IMR-90 (cell line): ENCODE measurements at regions not wholly inside any gene's neighbourhood (a gene's known extent, or its start where the extent isn't known, plus 50 kb on each side); places are given as distances from the start of the nearest gene placed in this dataset.

Source experiments
- ATAC-seq: fragments of 200-7000 bp; cut with Tn5 transposase; 2 replicates; pipeline ENCODE4 v1.9.1; 2020; ENCODE audit warnings: low read depth, mild to moderate bottlenecking, moderate library complexity
- BruUV-seq: library from RNA; stranded (reverse); fragments of 400-500 nt; replicated peaks from 2 replicates; lab custom pipeline; 2021; lab: Mats Ljungman, UMichigan
- CTCF ChIA-PET: fragments of 300-600 bp; formaldehyde crosslinking; extraction: SDS; loops from one replicate; lab custom pipeline; 2021; ENCODE audit warnings: antibody characterized with exemption; lab: Yijun Ruan, JAX
- POLR2A ChIA-PET: fragments of 300-600 bp; sonication (Branson Sonifier 250); formaldehyde crosslinking; loops from one replicate; lab custom pipeline; 2022; ENCODE audit warnings: antibody characterized with exemption; ENCODE audit not compliant: unreplicated experiment; lab: Charles Lee
- DNase-seq: peaks from one replicate; pipeline ENCODE4 v3.0.0; 2013
- H2AFZ ChIP-seq: replicated peaks from 2 replicates; pipeline ENCODE3; 2013; ENCODE audit warnings: low read length, mild to moderate bottlenecking; ENCODE audit not compliant: poor library complexity
- H2AK5ac ChIP-seq: 2 replicates; pipeline ENCODE4 v1.6.1; 2013; ENCODE audit warnings: low read depth, low read length, inconsistent platforms
- H2AK9ac ChIP-seq: replicated peaks from 2 replicates; pipeline ENCODE3; 2013; ENCODE audit warnings: mild to moderate bottlenecking, low read depth, low read length, moderate library complexity; ENCODE audit not compliant: poor library complexity
- H2BK120ac ChIP-seq: 2 replicates; pipeline ENCODE4 v1.6.1; 2013; ENCODE audit warnings: low read depth, low read length, inconsistent platforms
- H2BK15ac ChIP-seq: 3 replicates; pipeline ENCODE4 v1.6.1; 2013; ENCODE audit warnings: low read depth, low read length, inconsistent platforms
- H2BK20ac ChIP-seq: 2 replicates; pipeline ENCODE4 v1.6.1; 2013; ENCODE audit warnings: low read depth, mild to moderate bottlenecking, inconsistent platforms, low read length, moderate library complexity
- H2BK5ac ChIP-seq: 2 replicates; pipeline ENCODE4 v1.6.1; 2013; ENCODE audit warnings: mild to moderate bottlenecking, low read depth, low read length, inconsistent platforms; ENCODE audit not compliant: poor library complexity, severe bottlenecking
- H3K14ac ChIP-seq: replicated peaks from 2 replicates; pipeline ENCODE4 v1.6.1; 2013; ENCODE audit warnings: low read depth, low read length, inconsistent platforms
- H3K18ac ChIP-seq: 2 replicates; pipeline ENCODE4 v1.6.1; 2013; ENCODE audit warnings: low read depth, low read length, control low read depth
- H3K23ac ChIP-seq: 2 replicates; pipeline ENCODE4 v1.6.1; 2013; ENCODE audit warnings: low read depth, low read length, inconsistent platforms
- H3K27ac ChIP-seq: 2 replicates; pipeline ENCODE4 v1.5.1; 2013; ENCODE audit warnings: mild to moderate bottlenecking, control low read depth, low read length; ENCODE audit not compliant: insufficient read depth
- H3K27me3 ChIP-seq: 2 replicates; pipeline ENCODE4 v1.6.1; 2013; ENCODE audit warnings: low read length; ENCODE audit not compliant: control insufficient read depth, insufficient read depth
- H3K36me3 ChIP-seq: 2 replicates; pipeline ENCODE4 v1.6.1; 2013; ENCODE audit warnings: low read length, mixed read lengths; ENCODE audit not compliant: control insufficient read depth, insufficient read depth
- H3K4ac ChIP-seq: 2 replicates; pipeline ENCODE4 v1.6.1; 2013; ENCODE audit warnings: low read depth, low read length, inconsistent platforms
- H3K4me1 ChIP-seq: 2 replicates; pipeline ENCODE4 v1.6.1; 2013; ENCODE audit warnings: low read length, mixed read lengths; ENCODE audit not compliant: control insufficient read depth, insufficient read depth
- H3K4me2 ChIP-seq: 2 replicates; pipeline ENCODE4 v1.6.1; 2013; ENCODE audit warnings: low read depth, mild to moderate bottlenecking, control low read depth, low read length, moderate library complexity
- H3K4me3 ChIP-seq: 2 replicates; pipeline ENCODE4 v1.5.1; 2013; ENCODE audit warnings: low read depth, mild to moderate bottlenecking, control low read depth, low read length, moderate library complexity; ENCODE audit not compliant: insufficient read depth
- H3K56ac ChIP-seq: 2 replicates; pipeline ENCODE4 v1.6.1; 2013; ENCODE audit warnings: low read length, inconsistent platforms; ENCODE audit not compliant: insufficient read depth; ENCODE audit errors: extremely low read depth
- H3K79me1 ChIP-seq, 2 experiments: 2 replicates each; pipeline ENCODE4 v1.6.1; 2013; ENCODE audit warnings: low read length in 2 of 2, inconsistent platforms in 1 of 2, low read depth in 1 of 2
- H3K9ac ChIP-seq: 2 replicates; pipeline ENCODE4 v1.6.1; 2013; ENCODE audit warnings: low read depth, low read length, control low read depth
- H3K9me1 ChIP-seq: 2 replicates; pipeline ENCODE4 v1.6.1; 2013; ENCODE audit warnings: low read length, inconsistent platforms; ENCODE audit not compliant: insufficient read depth
- H3K9me3 ChIP-seq: 2 replicates; pipeline ENCODE4 v1.6.1; 2013; ENCODE audit warnings: low read length; ENCODE audit not compliant: control insufficient read depth, insufficient read depth
- H4K20me1 ChIP-seq: 2 replicates; pipeline ENCODE4 v1.6.1; 2013; ENCODE audit warnings: low read length, inconsistent platforms; ENCODE audit not compliant: insufficient read depth
- H4K5ac ChIP-seq: 2 replicates; pipeline ENCODE4 v1.6.1; 2013; ENCODE audit warnings: mild to moderate bottlenecking, low read depth, low read length, control low read depth
- H4K8ac ChIP-seq, 2 experiments: 2 replicates each; pipeline ENCODE4 v1.6.1; 2013; ENCODE audit warnings: low read depth in 2 of 2, low read length in 2 of 2, control low read depth in 1 of 2, inconsistent platforms in 1 of 2
- H4K91ac ChIP-seq: 2 replicates; pipeline ENCODE4 v1.6.1; 2013; ENCODE audit warnings: low read depth, low read length, inconsistent platforms; ENCODE audit not compliant: insufficient read depth
- BHLHE40 ChIP-seq: fragments of 150-350 bp; IDR thresholded peaks from 2 replicates; pipeline ENCODE4 v1.6.1; 2016; ENCODE audit warnings: mild to moderate bottlenecking, low read depth, low read length
- CEBPB ChIP-seq: IDR thresholded peaks from 2 replicates; pipeline ENCODE4 v1.6.1; 2012; ENCODE audit warnings: low read depth, low read length, improper control_type of control experiment
- CHD1 ChIP-seq: IDR thresholded peaks from 2 replicates; pipeline ENCODE4 v1.6.1; 2012; ENCODE audit warnings: low read depth, low read length, improper control_type of control experiment
- FOS ChIP-seq: fragments of 150-350 bp; IDR thresholded peaks from 2 replicates; pipeline ENCODE4 v1.6.1; 2016; ENCODE audit warnings: low read depth, low read length
- MAFK ChIP-seq: IDR thresholded peaks from 2 replicates; pipeline ENCODE4 v1.6.1; 2012; ENCODE audit warnings: low read depth, low read length, improper control_type of control experiment
- MAZ ChIP-seq: IDR thresholded peaks from 2 replicates; pipeline ENCODE4 v1.6.1; 2012; ENCODE audit warnings: low read depth, mild to moderate bottlenecking, low read length, improper control_type of control experiment, moderate library complexity, borderline replicate concordance
- MXI1 ChIP-seq: IDR thresholded peaks from 2 replicates; pipeline ENCODE4 v1.6.1; 2012; ENCODE audit warnings: low read depth, mild to moderate bottlenecking, low read length, moderate library complexity, borderline replicate concordance
- NFE2L2 ChIP-seq: fragments of 150-350 bp; IDR thresholded peaks from 2 replicates; pipeline ENCODE4 v1.6.1; 2016; ENCODE audit warnings: low read depth, mild to moderate bottlenecking, low read length
- POLR2A ChIP-seq: IDR thresholded peaks from 2 replicates; pipeline ENCODE4 v1.6.1; 2012; ENCODE audit warnings: mild to moderate bottlenecking, low read depth, low read length
- RAD21 ChIP-seq: IDR thresholded peaks from 2 replicates; pipeline ENCODE4 v1.6.1; 2012; ENCODE audit warnings: low read length, improper control_type of control experiment
- RCOR1 ChIP-seq: IDR thresholded peaks from 2 replicates; pipeline ENCODE4 v1.6.1; 2012; ENCODE audit warnings: mild to moderate bottlenecking, low read length, improper control_type of control experiment; ENCODE audit not compliant: insufficient replicate concordance
- RFX5 ChIP-seq: IDR thresholded peaks from 2 replicates; pipeline ENCODE4 v1.8.0; 2012; ENCODE audit warnings: low read depth, mild to moderate bottlenecking, low read length, moderate library complexity
- SMC3 ChIP-seq: fragments of 150-350 bp; IDR thresholded peaks from 2 replicates; pipeline ENCODE4 v1.6.1; 2016; ENCODE audit warnings: low read depth, mild to moderate bottlenecking, antibody characterized with exemption, low read length, moderate library complexity
- WGBS, 2 experiments: methylation state at CpG; one replicate each; pipeline versions ENCODE4 v1.1.5 to v1.1.7; 2013; ENCODE audit warnings: missing lambda C conversion rate in 2 of 2; ENCODE audit not compliant: insufficient read length in 1 of 2; ENCODE audit errors: extremely low coverage in 2 of 2; 5-methylcytosine and 5-hydroxymethylcytosine counted together
- dilution Hi-C: fragments of 300-500 bp; cut with HindIII; formaldehyde crosslinking; loops from one replicate; pipeline ENCODE4 v1.14.3; 2018; ENCODE audit warnings: low sequenced_read_pairs; ENCODE audit not compliant: unreplicated experiment
- in situ Hi-C: fragments of 300-500 bp; cut with MboI; formaldehyde crosslinking; loops from 3 replicates; pipeline ENCODE4 v1.14.3; 2019; ENCODE audit warnings: low sequenced_read_pairs, inconsistent platforms, mixed read lengths
- intact Hi-C: fragments of 100-400 bp; cut with micrococcal nuclease; formaldehyde crosslinking; loops from 2 replicates; pipeline ENCODE4 v1.10.0; 2022
- TF ChIP-seq, protein P1 (sequence below): fragments of 150-350 bp; IDR thresholded peaks from 2 replicates; pipeline ENCODE4 v1.6.1; 2017; ENCODE audit warnings: mild to moderate bottlenecking, antibody characterized with exemption, low read length, low read depth
- TF ChIP-seq, protein P2 (sequence below): fragments of 150-350 bp; IDR thresholded peaks from 2 replicates; pipeline ENCODE4 v1.6.1; 2016; ENCODE audit warnings: low read depth, mild to moderate bottlenecking, low read length, moderate library complexity, borderline replicate concordance
- TF ChIP-seq, protein P3 (sequence below): conservative IDR thresholded peaks from 2 replicates; pipeline ENCODE4 v1.5.1; 2012; ENCODE audit warnings: mild to moderate bottlenecking, low read depth, low read length, improper control_type of control experiment

DNA sequence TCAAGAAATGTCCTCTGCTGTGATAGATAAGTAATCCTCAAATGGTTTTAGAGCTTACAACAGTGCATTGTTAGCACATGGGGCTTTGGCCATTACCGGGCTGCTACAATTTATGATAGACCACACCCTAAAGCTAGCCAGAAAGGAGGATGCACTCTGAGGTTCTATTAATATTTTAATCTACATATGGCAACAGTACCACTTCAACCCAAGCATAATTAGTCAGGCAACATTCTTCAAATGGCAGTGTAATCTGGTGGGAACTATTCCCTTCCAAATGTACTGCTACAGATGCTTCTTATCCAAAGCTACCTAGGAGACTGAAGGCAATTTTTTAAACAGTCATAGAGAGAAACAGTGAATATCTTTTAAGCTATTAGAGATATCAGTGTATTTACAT, 697.6 kb downstream of the KCNA4 start:
- H3K9ac ChIP-seq, result peak overlapping the region; percentile 16; the same call in 1 of the 2 replicates
- peaks cover 29% of the 10 kb centered on the region for H3K4me1 ChIP-seq
- peak overlapping the region; percentile 83 for H4K5ac ChIP-seq
- H2BK5ac ChIP-seq, result peak overlapping the region; percentile 94
- peaks cover 1% of the 10 kb centered on the region; the same call in 1 of the 2 replicates for H3K36me3 ChIP-seq
- peak overlapping the region; percentile 86 for H3K4ac ChIP-seq
- H3K79me1 ChIP-seq, result peaks cover 14 to 18% of the 10 kb centered on the region in 2 experiments; a peak in 3 of 4 replicates
- POLR2A ChIA-PET, result interaction anchor here (1.4 kb wide), 1 partner anchor 19 kb away, joined by 3 read pairs; no protein-coding TSS in a partner anchor
- H4K8ac ChIP-seq, result peak overlapping the region; percentile 90 to 91
- H3K27ac ChIP-seq, result peak overlapping the region; percentile 64
- peak overlapping the region; percentile 67 for H3K56ac ChIP-seq
- no peaks in the 10 kb centered on the region for H3K27me3 ChIP-seq
- no peak overlapping the region for H3K4me3 ChIP-seq
- peak overlapping the region; percentile 76 for H2BK15ac ChIP-seq
- ATAC-seq, result peak; percentile 40
- H3K14ac ChIP-seq, result peak overlapping the region; percentile 86
- H3K18ac ChIP-seq, result peak overlapping the region; percentile 100
- no peak for TF ChIP-seq BHLHE40
- TF ChIP-seq, protein P1, sequence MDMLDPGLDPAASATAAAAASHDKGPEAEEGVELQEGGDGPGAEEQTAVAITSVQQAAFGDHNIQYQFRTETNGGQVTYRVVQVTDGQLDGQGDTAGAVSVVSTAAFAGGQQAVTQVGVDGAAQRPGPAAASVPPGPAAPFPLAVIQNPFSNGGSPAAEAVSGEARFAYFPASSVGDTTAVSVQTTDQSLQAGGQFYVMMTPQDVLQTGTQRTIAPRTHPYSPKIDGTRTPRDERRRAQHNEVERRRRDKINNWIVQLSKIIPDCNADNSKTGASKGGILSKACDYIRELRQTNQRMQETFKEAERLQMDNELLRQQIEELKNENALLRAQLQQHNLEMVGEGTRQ, result no peak
- TF ChIP-seq MAFK, result no peak
- TF ChIP-seq MAZ, result no peak
- TF ChIP-seq CEBPB, result no peak
- TF ChIP-seq MXI1, result no peak
- TF ChIP-seq RCOR1, result no peak
- no peak for TF ChIP-seq SMC3
- no peak for TF ChIP-seq POLR2A
- TF ChIP-seq FOS, result no peak
- TF ChIP-seq, protein P2, sequence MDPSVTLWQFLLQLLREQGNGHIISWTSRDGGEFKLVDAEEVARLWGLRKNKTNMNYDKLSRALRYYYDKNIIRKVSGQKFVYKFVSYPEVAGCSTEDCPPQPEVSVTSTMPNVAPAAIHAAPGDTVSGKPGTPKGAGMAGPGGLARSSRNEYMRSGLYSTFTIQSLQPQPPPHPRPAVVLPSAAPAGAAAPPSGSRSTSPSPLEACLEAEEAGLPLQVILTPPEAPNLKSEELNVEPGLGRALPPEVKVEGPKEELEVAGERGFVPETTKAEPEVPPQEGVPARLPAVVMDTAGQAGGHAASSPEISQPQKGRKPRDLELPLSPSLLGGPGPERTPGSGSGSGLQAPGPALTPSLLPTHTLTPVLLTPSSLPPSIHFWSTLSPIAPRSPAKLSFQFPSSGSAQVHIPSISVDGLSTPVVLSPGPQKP, result no peak
- no peak for TF ChIP-seq NFE2L2
- TF ChIP-seq, protein P3, sequence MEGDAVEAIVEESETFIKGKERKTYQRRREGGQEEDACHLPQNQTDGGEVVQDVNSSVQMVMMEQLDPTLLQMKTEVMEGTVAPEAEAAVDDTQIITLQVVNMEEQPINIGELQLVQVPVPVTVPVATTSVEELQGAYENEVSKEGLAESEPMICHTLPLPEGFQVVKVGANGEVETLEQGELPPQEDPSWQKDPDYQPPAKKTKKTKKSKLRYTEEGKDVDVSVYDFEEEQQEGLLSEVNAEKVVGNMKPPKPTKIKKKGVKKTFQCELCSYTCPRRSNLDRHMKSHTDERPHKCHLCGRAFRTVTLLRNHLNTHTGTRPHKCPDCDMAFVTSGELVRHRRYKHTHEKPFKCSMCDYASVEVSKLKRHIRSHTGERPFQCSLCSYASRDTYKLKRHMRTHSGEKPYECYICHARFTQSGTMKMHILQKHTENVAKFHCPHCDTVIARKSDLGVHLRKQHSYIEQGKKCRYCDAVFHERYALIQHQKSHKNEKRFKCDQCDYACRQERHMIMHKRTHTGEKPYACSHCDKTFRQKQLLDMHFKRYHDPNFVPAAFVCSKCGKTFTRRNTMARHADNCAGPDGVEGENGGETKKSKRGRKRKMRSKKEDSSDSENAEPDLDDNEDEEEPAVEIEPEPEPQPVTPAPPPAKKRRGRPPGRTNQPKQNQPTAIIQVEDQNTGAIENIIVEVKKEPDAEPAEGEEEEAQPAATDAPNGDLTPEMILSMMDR, result no peak
- TF ChIP-seq CHD1, result no peak
- TF ChIP-seq RAD21, result no peak
- no peak for TF ChIP-seq RFX5
- H3K9me1 ChIP-seq, result peaks cover 3% of the 10 kb centered on the region
- peak; percentile 62 for DNase-seq
- H2AFZ ChIP-seq, result no peak overlapping the region
- no CpG with 5 or more reads among the region's 1 CpG for WGBS, 2 experiments
- H2AK9ac ChIP-seq, result no peak overlapping the region
- peak overlapping the region; percentile 81 for H3K23ac ChIP-seq
- CTCF ChIA-PET, result interaction anchor here (1.2 kb wide), 1 partner anchor 48 kb away, joined by 4 read pairs; no protein-coding TSS in a partner anchor
- H4K20me1 ChIP-seq, result no peaks in the 10 kb centered on the region
- no peak overlapping the region for H3K4me2 ChIP-seq
- peak overlapping the region; percentile 97 for H2BK20ac ChIP-seq
- H2AK5ac ChIP-seq, result peak overlapping the region; percentile 79; the same call in 1 of the 2 replicates
- no peaks in the 10 kb centered on the region for H3K9me3 ChIP-seq
- H4K91ac ChIP-seq, result peak overlapping the region; percentile 98
- peak overlapping the region; percentile 97 for H2BK120ac ChIP-seq
- BruUV-seq, result no TSS peak
- in situ Hi-C loops, result no loop called here
- dilution Hi-C loops, result no loop called here
- intact Hi-C loops, result no loop called here
